GM13976 (cell line): ENCODE measurements at regions not wholly inside any gene's neighbourhood (a gene's known extent, or its start where the extent isn't known, plus 50 kb on each side); places are given as distances from the start of the nearest gene placed in this dataset.

Experiments used
- DNase-seq: peaks from one replicate; pipeline ENCODE4 v3.0.0; 2012; ENCODE audit warnings: low spot score
- CTCF ChIP-seq: IDR thresholded peaks from 2 replicates; pipeline ENCODE4 v1.5.1; 2012; ENCODE audit warnings: borderline replicate concordance, mild to moderate bottlenecking; ENCODE audit not compliant: insufficient read depth; ENCODE audit errors: extremely low read depth, missing control alignments, control extremely low read depth
- in situ Hi-C: fragments of 300-500 bp; cut with MboI; formaldehyde crosslinking; loops from one replicate; pipeline ENCODE4 v1.12.0; 2022; ENCODE audit warnings: low sequenced_read_pairs, mixed read lengths, inconsistent platforms; ENCODE audit not compliant: unreplicated experiment

GRCh38 chr2:62423235-62423634 lies 82.8 kb downstream of the TMEM17 start:
- TF ChIP-seq CTCF, result no peak
- no peak for DNase-seq
- in situ Hi-C loops, result no loop called here

GRCh38 chr2:62415518-62415917 lies 90.5 kb downstream of the TMEM17 start:
- no peak for TF ChIP-seq CTCF
- no peak for DNase-seq
- in situ Hi-C loops, result loop anchor here (10.0 kb wide), 1 partner anchor 201 kb away; no protein-coding TSS in a partner anchor

GRCh38 chr2:62415019-62415431 lies 91.0 kb downstream of the TMEM17 start:
- in situ Hi-C loops, result loop anchor here (10.0 kb wide), 1 partner anchor 200 kb away; no protein-coding TSS in a partner anchor
- TF ChIP-seq CTCF, result no peak
- peak; percentile 60 for DNase-seq

- no peak for TF ChIP-seq CTCF
- in situ Hi-C loops, result loop anchor here (5.0 to 10.0 kb wide), 3 partner anchors 198 to 496 kb away; no protein-coding TSS in a partner anchor
- no peak for DNase-seq
These were observed 92.8 kb downstream of the TMEM17 start for GRCh38 chr2:62413116-62413663.

- in situ Hi-C loops, result loop anchor here (5.0 to 10.0 kb wide), 3 partner anchors 198 to 495 kb away; no protein-coding TSS in a partner anchor
- DNase-seq, result no peak
- TF ChIP-seq CTCF, result no peak
These were observed 93.7 kb downstream of the TMEM17 start for GRCh38 chr2:62412347-62412742.

GRCh38 chr2:62410926-62411456 lies 95.0 kb downstream of the TMEM17 start:
- DNase-seq, result no peak
- TF ChIP-seq CTCF, result no peak
- in situ Hi-C loops, result loop anchor here (5.0 to 10.0 kb wide), 3 partner anchors 196 to 494 kb away; no protein-coding TSS in a partner anchor
